RWPE2 (cell line): ENCODE measurements at regions not wholly inside any gene's neighbourhood (a gene's known extent, or its start where the extent isn't known, plus 50 kb on each side); places are given as distances from the start of the nearest gene placed in this dataset.

Source experiments
- ATAC-seq: fragments of 200-7000 bp; cut with Tn5 transposase; 3 replicates; pipeline ENCODE4 v1.9.1; 2021; ENCODE audit warnings: low read depth
- DNase-seq: peaks from one replicate; pipeline ENCODE4 v3.0.0-alpha.2; 2020; ENCODE audit warnings: low spot score
- H3K27ac ChIP-seq: fragments of 450-650 bp; 2 replicates; pipeline ENCODE4 v1.5.1; 2017; ENCODE audit warnings: mild to moderate bottlenecking; ENCODE audit not compliant: poor library complexity, severe bottlenecking
- H3K27me3 ChIP-seq: fragments of 250-450 bp; sonication (Bioruptor Pico); 2 replicates; pipeline ENCODE4 v1.5.1; 2021; ENCODE audit warnings: mild to moderate bottlenecking, moderate library complexity; ENCODE audit not compliant: insufficient read depth, poor library complexity, severe bottlenecking
- H3K36me3 ChIP-seq: fragments of 250-450 bp; sonication (Bioruptor Pico); 2 replicates; pipeline ENCODE4 v1.5.1; 2020; ENCODE audit warnings: low read depth, mild to moderate bottlenecking, moderate library complexity
- H3K4me1 ChIP-seq: fragments of 250-450 bp; sonication (Bioruptor Pico); 2 replicates; pipeline ENCODE4 v1.5.1; 2021; ENCODE audit warnings: mild to moderate bottlenecking, moderate library complexity; ENCODE audit not compliant: insufficient read depth, poor library complexity, severe bottlenecking
- H3K4me3 ChIP-seq: fragments of 250-450 bp; sonication (Bioruptor Pico); 2 replicates; pipeline ENCODE4 v1.5.1; 2021; ENCODE audit warnings: mild to moderate bottlenecking, moderate library complexity; ENCODE audit not compliant: severe bottlenecking
- H3K9me3 ChIP-seq: fragments of 250-450 bp; sonication (Bioruptor Pico); 2 replicates; pipeline ENCODE4 v1.5.1; 2021; ENCODE audit warnings: mild to moderate bottlenecking, moderate library complexity; ENCODE audit not compliant: severe bottlenecking
- CTCF ChIP-seq: fragments of 450-650 bp; IDR thresholded peaks from one replicate; pipeline ENCODE4 v1.5.1; 2017; ENCODE audit warnings: mild to moderate bottlenecking, moderate library complexity; ENCODE audit not compliant: poor library complexity, severe bottlenecking

GRCh38 chr16:87076950-87077749 lies 240.0 kb downstream of the C16orf95 start:
- TF ChIP-seq CTCF, result peak; percentile 67
- no peaks in the 10 kb centered on the region for H3K4me1 ChIP-seq
- DNase-seq (no peak), ATAC-seq (peak; percentile 66)
- no peaks in the 10 kb centered on the region for H3K36me3 ChIP-seq
- H3K27me3 ChIP-seq, result no peaks in the 10 kb centered on the region
- H3K9me3 ChIP-seq, result peaks cover 19% of the 10 kb centered on the region
- no peak overlapping the region for H3K27ac ChIP-seq
- no peak overlapping the region for H3K4me3 ChIP-seq

GRCh38 chr16:87077750-87078127 lies 239.5 kb downstream of the C16orf95 start:
- Histone ChIP-seq H3K36me3 (no peaks in the 10 kb centered on the region), H3K27me3 (no peaks in the 10 kb centered on the region), H3K9me3 (peaks cover 19% of the 10 kb centered on the region), H3K4me1 (no peaks in the 10 kb centered on the region), H3K27ac (no peak overlapping the region), H3K4me3 (no peak overlapping the region)
- ATAC-seq (no peak), DNase-seq (no peak)
- no peak for TF ChIP-seq CTCF

GRCh38 chr16:87080571-87081167 lies 236.5 kb downstream of the C16orf95 start:
- Histone ChIP-seq H3K9me3 (peaks cover 22% of the 10 kb centered on the region), H3K27ac (no peak overlapping the region), H3K4me1 (no peaks in the 10 kb centered on the region), H3K27me3 (no peaks in the 10 kb centered on the region), H3K36me3 (no peaks in the 10 kb centered on the region), H3K4me3 (no peak overlapping the region)
- DNase-seq, result no peak
- TF ChIP-seq CTCF, result no peak
- no peak for ATAC-seq

GRCh38 chr16:87085441-87085840 lies 231.8 kb downstream of the C16orf95 start:
- no peak for TF ChIP-seq CTCF
- H3K4me3 ChIP-seq, result no peak overlapping the region
- H3K36me3 ChIP-seq, result no peaks in the 10 kb centered on the region
- ATAC-seq (no peak), DNase-seq (no peak)
- no peaks in the 10 kb centered on the region for H3K4me1 ChIP-seq
- peaks cover 15% of the 10 kb centered on the region for H3K9me3 ChIP-seq
- no peaks in the 10 kb centered on the region for H3K27me3 ChIP-seq
- H3K27ac ChIP-seq, result no peak overlapping the region

- H3K27ac ChIP-seq, result no peak overlapping the region
- no peaks in the 10 kb centered on the region for H3K4me1 ChIP-seq
- ATAC-seq, result no peak
Observed at GRCh38 chr16:87086156-87086555, 231.0 kb downstream of the C16orf95 start.

More at GRCh38 chr16:87086156-87086555, 231.0 kb downstream of the C16orf95 start:
- Histone ChIP-seq H3K9me3 (peaks cover 8% of the 10 kb centered on the region), H3K4me3 (no peak overlapping the region), H3K36me3 (no peaks in the 10 kb centered on the region), H3K27me3 (no peaks in the 10 kb centered on the region)
- TF ChIP-seq CTCF, result no peak
- no peak for DNase-seq
